ENCODE measurements at regions not wholly inside any gene's neighbourhood (a gene's known extent, or its start where the extent isn't known, plus 50 kb on each side); places are given as distances from the start of the nearest gene placed in this dataset.
"Not testable (repeated sequence)": the region's sequence is repeated elsewhere in the genome, so short reads cannot be mapped to it uniquely, and the experiment has no call there.

- no peak for DNase-seq
Measured at GRCh38 chr2:150695451-150696135, 208.1 kb upstream of the RND3 start.

- no peak for DNase-seq
Measured at GRCh38 chr2:150693556-150693955, 206.1 kb upstream of the RND3 start.

GRCh38 chr2:150690870-150691269 lies 203.4 kb upstream of the RND3 start:
- DNase-seq: no peak

GRCh38 chr2:150690261-150690660 lies 202.8 kb upstream of the RND3 start:
- DNase-seq: no peak

- no peak for DNase-seq
Measured at GRCh38 chr2:150689590-150689989, 202.1 kb upstream of the RND3 start.

- DNase-seq: no peak
Measured at GRCh38 chr2:150688016-150688415, 200.5 kb upstream of the RND3 start.

- no peak for DNase-seq
Measured at GRCh38 chr2:150686391-150686790, 198.9 kb upstream of the RND3 start.

GRCh38 chr2:150681120-150681804 lies 193.8 kb upstream of the RND3 start:
- no peak for DNase-seq

GRCh38 chr2:150679456-150680120 lies 192.1 kb upstream of the RND3 start:
- DNase-seq: no peak

GRCh38 chr2:150677551-150677950 lies 190.1 kb upstream of the RND3 start:
- no peak for DNase-seq

GRCh38 chr2:150676747-150677383 lies 189.4 kb upstream of the RND3 start:
- no peak for DNase-seq

GRCh38 chr2:150675807-150676206 lies 188.3 kb upstream of the RND3 start:
- no peak for DNase-seq

GRCh38 chr2:150674283-150674682 lies 186.8 kb upstream of the RND3 start:
- DNase-seq: no peak

GRCh38 chr2:150672311-150672710 lies 184.8 kb upstream of the RND3 start:
- DNase-seq: no peak

- DNase-seq: no peak
Measured at GRCh38 chr2:150669492-150669891, 182.0 kb upstream of the RND3 start.

- not testable (repeated sequence) for DNase-seq
Measured at GRCh38 chr2:150667039-150667438, 179.6 kb upstream of the RND3 start.

- no peak for DNase-seq
Measured at GRCh38 chr2:150663143-150663542, 175.7 kb upstream of the RND3 start.

- DNase-seq: no peak
Measured at GRCh38 chr2:150656002-150656401, 168.5 kb upstream of the RND3 start.

GRCh38 chr2:150653351-150653750 lies 165.9 kb upstream of the RND3 start:
- DNase-seq: no peak

GRCh38 chr2:150647943-150648342 lies 160.5 kb upstream of the RND3 start:
- DNase-seq: no peak

- DNase-seq: no peak
Measured at GRCh38 chr2:150646746-150647145, 159.3 kb upstream of the RND3 start.

- DNase-seq: no peak
Measured at GRCh38 chr2:150644298-150645067, 157.0 kb upstream of the RND3 start.

Data from activated CD4-positive, alpha-beta T cell treated with anti-CD3 and anti-CD28 coated beads, Interleukin-2, amount 50 U/mL, for 4 hours (primary cell).